ENCODE measurements at regions not wholly inside any gene's neighbourhood (a gene's known extent, or its start where the extent isn't known, plus 50 kb on each side); places are given as distances from the start of the nearest gene placed in this dataset.

DNA sequence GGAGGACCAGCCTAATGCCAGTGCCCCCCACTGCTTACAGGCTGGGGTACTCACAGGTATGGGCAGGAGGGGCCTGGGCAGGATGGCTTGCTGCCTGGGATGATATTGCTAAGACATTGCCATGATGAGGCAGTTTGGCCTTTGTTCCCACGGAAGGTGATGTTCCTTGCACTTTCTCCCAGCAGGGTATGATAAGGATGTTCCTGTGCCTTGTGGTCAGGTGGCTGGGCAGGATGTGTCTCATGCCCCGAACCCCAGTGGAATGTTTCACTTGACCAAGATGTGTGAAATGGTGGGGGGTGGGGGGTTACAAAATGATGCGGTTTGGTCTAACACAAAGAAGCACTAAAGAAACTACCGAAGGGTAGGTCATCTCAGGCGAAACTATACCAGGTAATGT is 337.8 kb upstream of the ZFHX3 start:
- DNase-seq, result no peak

DNA sequence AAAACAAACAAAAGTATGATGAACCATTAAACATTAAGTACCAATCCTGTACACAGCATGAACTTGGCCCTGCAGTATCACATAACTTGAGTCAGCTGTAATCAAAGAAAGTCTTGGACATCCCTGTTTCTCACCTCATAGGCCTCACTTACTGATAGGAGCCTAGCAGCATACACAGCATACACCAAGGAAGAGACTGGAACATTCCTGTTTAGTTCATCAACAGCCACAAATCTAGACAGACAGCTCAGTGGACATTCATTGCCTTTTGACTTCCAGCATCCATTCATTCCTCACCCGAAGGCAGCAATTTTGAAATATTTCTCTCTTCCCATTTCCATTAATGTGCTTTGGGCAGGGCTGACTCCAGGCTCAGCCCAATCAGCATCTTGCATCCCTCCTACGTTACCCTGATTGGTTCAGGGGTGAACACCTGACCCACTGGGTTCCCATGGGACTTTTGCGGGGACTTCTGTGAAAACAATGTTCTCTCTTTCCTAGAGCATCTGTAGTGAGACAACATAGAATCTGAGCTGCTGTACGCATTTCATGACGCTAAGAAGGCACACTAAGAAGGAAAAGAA is 336.7 kb upstream of the ZFHX3 start:
- no peak for DNase-seq

DNA sequence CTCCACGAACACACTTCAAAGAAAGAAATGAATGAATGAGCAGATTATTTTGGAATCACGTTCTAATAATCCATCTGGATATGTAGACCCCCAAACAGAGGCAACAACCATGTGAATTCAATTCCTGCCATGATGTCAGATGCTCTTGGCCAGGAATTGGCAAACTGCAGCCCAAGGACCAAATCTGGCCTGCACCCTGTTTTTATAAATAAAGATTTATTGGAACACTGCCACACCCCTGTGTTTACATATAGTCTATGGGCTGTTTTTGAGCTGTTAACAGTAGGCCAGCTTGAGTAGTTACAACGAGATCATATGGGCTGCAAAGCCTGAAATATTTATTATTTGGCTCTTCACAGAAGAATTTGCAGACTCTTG is 336.0 kb upstream of the ZFHX3 start:
- DNase-seq, result no peak

DNA sequence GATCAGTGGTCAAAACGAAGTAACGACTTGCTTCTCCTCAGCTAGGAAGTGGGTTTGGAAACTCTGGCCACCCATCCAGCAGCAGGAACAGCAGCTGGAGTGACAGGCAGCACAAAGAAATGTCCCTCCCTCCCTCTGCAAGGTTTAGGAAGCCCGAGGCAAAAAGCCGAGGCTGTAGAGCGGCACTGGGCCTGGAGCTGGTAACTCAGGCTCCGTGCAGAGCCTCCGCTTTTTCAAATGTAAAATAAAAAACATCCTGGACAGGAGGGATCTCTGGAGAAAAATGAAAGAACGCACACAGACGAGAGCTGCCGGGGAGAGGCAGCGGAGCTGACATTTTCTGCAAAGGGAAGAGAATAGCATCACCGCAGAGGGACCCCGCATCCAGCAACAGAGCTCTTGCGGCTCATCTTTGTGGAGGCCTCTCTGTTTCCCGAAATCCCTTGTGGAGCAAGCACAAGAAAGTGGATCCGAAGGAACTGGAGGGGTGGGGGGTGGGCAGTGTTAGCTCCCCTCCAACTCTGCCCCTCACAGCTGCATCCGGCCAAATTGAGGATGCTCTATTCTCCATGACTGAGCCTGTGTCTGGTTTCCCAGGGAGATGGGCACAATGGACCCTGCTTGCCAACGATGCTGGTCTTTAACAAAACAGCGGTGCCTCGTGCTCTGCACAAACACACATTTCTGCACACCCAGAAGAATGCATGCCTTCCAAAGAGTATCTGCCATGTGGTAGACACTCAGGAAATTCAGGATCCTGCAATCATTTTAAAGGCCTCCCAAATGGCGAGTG is 335.5 kb upstream of the ZFHX3 start:
- no peak for DNase-seq

DNA sequence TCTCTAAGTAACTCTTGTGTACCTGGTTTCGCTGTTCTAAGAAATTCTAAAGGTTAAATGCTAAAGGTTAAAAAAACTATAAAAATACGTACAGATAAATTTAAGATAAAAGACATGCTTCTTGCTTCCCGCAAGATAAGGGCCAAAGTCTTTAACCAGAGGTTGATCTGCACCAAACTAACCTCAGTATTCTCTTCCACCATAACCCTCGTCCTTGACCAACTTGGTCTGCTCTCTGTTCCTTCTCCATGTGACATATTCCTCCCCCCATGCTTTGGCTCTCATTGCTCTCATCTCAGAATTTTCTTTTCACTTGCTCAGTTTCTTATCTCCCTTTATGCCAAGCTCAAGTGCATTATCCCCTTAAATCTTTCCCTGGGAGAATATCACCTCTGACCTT is 330.5 kb upstream of the ZFHX3 start:
- DNase-seq, result no peak

DNA sequence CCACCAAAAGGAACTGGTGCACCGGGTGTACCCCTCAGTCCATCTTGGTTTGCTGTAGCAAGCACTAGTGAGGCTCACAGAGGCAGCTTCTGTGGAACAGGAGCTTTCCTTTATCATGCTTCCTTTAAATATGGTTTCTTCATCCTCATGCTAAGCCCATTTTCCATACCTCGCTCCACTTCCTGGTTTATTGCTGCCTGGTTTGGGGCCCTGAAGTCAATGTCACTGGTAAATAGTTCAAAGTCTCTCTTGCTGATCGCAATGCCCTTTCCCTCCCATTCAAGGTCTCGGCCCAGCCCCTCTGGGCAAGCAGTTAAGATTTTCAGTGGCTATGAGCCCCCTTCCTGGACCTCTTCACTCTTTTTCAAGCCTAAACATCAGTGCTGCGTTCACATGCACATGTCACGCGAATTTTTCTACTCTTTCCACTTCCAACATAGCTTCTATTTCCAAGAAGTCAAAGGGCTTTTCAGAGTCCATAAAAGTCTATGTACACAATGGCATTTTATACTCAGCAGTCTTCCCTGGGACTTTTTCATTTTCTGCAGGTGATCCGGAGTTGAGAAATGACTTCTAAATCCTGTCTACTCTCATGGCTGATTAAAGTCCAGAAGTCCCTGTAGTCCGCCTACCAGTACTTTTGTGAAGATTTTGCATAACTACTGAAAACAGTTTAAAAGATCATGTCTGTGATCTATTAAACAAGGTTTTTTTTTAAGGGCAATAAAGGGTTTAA is 323.8 kb upstream of the ZFHX3 start:
- no peak for DNase-seq

DNA sequence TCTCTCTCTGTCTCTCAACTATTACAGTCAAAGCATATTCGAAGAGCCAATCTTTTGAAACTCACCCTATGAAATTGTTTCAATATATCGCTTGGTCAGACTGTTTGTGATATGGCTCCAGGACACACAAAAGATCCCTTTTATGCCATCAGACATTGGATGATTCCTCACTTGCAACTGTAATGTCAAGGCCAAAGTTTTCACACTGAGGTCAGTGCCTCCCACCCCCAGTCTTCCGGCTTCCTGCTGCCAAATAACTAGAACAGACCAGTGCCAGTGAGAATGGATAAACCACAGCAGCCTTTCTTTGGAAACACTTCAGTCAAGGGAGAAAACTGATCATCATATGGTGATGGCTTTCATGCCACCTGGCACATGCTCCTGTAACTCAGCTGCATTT is 321.9 kb upstream of the ZFHX3 start:
- no peak for DNase-seq

DNA sequence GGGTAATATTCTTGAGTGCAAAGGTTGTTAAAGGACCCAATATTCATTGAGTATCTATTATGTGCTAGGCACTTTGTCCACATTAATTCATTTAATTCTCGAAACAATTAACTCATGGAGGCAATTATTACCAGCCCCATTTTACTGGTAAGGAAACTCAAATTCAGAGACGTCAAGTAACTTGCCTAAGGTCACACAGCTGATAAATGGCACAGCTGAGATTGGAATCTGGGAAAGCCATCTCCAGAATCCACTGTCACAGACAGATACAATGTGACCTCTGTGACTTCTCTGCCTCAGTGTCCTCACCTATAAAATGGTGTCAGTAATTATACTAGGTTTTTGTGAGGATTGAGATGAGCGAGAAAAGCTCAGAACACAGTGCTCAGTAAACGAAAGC is 320.8 kb upstream of the ZFHX3 start:
- DNase-seq, result no peak

DNA sequence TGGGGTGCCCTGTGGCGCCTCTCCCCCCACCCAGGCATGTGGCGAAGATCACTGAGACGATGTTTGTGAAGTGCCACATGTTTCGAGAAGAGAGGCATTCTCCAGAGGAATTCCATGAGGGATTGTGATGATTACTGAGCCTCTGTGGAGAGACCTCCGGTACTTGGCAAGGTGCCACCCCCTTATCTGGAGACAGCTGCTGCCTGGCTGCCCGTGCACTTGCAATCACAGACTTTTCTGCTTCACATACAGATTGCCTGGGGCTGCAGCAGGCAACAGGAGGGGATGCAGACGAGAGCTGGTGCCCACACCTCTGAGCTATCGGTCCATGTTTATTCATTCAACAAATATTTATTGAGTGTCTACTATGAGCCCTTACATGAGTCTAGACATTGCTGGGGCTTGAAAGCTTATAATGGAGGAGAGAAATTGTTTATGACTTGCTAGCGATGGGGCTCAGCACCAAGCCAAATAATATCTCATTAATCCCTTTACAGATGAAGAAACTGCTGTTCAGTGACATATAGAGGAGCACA is 317.2 kb upstream of the ZFHX3 start:
- no peak for DNase-seq

DNA sequence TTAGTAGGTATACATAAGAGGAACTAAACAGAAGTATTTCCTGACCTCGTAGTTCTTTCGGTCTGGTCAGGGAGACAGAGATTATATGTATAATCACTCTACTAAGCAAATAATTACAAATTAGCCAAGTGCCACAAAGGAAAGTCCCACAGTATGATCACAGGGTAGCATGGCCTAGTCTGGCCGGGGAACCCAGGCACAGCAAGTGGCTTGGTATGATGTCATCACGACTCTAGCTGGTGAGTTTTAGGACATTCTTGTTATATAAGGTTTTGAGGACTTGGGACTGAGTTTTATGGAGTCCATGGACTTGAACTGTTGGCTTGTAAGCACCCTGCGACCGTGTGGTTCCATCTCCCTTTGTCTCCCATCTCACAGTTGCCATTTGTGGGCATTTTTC is 316.5 kb upstream of the ZFHX3 start:
- DNase-seq, result no peak

DNA sequence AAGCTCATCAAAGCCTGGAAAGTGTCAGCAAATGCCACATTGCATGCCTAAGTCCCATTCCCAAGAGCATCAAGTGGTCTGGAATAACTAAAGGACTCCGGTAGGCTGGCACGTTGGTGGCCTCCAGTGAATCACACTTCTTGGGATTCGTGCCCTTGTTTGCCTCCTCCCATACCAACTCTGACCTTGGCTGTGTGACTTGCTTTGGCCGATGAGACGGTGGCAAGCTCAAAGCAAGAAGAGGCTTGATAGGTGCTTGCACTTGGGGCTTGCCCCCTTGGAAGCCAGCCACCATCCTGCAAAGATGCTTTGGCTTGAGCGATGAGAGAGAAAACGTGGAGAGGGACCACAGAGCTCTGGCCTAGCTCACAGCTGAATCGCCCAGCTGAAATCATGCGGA is 313.1 kb upstream of the ZFHX3 start:
- DNase-seq, result no peak

DNA sequence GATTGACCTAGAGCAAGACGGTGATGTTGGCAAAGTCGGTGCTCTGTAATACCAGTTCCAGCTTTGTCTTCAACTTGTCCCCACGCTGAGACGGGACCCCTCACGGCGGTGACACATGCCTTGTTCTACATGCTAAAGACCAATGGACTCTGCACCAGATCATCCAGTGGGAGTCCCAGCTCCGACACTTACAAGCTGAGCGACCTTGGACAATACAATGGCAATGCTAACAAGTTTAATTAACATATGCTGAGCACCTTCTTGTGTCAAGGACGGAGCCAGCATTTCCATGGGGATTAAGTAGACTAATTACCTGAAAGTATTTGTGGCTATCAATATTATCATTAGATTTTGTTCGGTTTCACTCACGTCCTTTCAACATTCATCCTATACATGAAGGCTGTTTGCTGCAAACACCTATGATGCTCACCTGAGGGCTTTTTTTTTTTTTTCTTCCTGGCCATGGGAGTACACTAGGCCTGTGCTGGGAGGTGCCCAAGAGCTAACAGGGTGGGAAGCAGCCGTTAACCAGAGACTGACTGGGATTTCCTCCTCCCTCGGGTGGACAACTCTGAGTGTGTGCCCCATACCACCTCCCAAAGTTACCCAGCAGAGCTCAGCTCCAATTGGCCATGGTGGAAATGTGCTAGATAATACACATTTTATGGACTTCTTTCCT is 308.6 kb upstream of the ZFHX3 start:
- no peak for DNase-seq

DNA sequence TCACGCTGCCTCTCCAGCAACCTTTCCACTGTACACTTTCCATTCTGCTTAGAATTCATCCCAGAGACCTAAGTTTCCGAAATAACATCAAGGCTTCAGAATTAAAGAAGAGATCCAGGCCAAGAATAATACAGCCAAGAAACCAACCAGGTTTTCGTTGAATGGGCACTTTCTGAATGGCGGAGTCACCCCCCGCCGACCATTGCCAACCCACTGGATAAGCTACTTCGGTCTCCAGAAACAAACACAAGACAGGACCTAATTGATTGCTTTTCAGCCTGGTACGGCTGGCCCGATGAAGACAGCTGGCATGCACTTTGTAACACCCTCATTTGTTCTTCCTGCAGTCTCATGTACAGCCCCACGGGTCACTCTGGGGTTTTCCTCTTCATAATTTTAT is 308.1 kb upstream of the ZFHX3 start:
- DNase-seq, result no peak

DNA sequence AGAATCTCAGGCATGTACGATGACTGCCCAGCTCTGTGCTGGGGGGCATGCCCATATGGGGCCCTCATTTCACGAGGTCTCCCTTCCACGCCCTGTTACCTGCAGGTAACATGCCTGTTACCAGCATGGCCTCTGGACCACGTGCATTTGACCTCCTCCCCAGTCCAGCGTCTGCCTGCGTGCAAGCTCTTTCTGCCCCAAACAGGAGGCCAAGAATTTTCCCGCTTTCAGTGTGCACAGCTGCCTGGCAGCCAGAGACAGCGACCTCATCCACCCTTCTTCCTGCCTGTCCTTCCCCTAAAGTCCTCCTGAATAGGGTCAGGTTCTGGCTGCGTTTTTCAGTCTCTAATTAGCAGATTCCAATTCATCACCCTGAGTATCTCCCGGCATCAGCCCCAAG is 306.5 kb upstream of the ZFHX3 start:
- DNase-seq, result no peak

DNA sequence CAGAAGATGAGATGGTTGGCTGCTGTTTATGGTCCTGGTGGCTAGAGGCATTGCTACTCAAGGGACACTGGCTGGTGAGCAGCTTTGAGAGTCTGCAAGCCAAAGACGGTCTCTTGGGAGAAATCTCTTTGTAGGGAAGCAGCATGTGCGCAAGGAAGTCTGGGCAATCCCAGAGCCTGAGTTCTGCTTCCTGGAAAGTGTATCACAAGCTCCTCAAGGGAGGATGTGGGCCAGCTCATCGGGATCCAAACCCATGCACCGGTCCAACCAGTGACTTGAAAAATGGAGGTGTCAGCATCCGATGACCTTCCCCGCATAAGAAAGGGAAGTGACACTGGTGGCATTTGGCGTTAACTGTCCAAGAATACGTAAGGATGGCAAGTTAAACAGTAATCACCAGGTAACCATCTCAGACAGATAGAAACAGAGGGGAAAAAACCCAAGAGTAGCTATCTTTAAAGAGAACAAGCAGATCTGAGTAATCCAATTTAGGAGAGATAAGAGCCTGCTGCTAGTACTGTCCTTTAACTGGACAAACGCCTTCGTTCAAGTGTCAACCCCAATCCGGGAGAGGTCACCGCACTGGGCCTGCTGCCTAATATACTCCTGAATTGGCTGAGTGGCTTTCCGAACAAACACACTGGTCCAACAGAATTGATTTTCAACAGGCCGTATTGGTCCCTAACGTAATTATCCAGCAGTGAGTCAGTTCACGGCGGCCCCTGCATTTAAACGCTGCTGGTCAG is 303.0 kb upstream of the ZFHX3 start:
- no peak for DNase-seq

DNA sequence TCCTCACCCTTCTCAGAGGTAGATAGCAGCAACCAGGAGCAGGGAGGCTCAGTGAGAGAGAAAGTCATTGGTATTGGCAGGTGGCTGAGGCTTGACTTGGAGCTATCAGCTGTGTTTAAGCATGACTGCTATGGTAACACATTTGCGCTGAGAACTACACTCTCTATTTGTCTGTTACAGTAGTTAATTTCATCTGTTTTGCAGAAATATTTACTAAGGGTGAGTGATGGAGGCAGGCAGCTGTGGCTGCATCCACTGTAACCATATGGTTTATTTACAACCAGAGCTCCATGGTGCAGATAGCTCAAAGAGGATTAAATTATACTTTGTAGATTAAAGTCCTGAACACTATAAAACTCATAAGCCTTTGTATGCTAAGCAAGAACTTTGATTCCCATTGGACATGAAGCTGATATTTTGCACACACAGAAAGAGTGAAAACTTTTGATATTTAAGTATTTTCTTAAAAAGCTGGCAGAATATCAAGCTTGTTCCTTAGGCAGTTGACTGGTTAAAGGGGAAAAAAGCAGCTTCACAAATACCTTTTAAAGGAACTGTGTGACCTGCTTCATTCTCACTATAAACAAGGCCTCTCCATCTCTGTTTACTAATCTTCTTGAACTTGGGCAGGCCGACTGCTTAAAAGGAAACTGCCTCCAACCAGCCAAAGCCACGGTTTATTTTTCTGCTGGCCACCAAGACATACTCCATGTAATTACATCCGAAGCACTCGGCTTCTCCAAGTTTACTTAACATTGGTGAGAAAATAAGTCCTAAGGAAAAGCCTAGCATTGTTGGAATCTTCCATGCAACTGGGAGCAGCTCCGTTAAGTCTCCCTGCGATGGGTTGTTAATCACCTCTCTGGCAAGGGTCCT is 299.8 kb upstream of the ZFHX3 start:
- no peak for DNase-seq

DNA sequence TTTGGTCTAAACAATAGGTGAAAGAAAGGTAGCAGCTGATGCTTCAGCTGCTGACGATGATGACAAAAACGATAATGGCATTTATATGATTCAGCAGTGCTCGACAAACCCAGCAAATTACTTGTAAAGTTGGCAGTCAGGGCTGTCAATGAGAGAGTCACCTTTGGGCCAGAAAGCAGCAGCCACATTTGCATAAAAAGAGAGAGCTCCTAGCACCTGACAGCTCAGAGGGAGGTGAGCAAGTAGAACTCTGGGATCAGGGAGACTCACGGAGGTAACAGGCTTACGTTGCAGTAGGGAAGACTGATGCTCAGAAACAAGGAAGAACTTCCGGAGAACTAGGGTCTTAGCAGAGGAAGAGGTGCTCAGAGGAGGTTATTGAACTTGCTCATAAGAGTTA is 291.9 kb upstream of the ZFHX3 start:
- no peak for DNase-seq

DNA sequence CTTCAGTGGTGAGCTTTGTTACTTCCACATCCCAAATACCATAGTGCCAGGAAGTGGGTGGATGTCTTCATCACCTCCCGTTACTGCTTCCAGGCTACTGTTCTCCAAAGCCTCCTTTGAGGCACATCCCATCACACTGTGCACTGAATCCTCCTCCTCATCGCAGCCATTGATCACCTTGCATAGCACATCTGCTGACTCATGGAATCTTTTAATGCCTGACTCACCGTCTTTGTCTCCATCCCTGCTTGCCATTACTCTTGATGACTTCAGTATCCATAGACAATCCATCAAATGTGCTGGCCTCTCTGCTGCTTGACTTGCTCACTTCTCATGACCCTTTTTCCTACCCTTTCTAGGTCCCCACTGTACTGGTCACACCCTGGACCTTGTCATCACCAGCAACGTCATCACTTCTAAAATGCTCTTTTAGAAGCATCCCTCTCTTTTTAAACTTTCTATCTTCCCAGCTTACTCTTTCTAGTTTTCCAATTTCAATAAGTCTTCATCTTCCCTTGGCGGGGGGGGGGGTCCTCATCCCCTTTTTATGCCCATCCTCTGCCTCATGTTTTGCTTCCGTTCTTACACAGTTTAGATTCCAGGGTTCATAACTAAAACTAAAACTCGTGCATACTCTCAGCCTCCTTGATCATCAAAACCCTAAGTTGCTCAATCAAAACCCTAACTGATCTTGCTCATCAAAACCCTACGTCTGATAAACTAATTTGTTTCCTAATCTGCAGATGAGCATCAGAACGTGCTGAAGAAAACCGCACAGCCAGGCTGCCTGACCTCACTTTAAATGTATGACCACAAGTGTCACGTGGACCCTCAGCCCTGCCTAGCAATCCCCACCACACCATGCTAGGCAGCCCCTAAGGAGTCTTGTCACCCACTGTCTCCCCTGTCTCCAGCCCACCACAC is 289.7 kb upstream of the ZFHX3 start:
- no peak for DNase-seq

DNA sequence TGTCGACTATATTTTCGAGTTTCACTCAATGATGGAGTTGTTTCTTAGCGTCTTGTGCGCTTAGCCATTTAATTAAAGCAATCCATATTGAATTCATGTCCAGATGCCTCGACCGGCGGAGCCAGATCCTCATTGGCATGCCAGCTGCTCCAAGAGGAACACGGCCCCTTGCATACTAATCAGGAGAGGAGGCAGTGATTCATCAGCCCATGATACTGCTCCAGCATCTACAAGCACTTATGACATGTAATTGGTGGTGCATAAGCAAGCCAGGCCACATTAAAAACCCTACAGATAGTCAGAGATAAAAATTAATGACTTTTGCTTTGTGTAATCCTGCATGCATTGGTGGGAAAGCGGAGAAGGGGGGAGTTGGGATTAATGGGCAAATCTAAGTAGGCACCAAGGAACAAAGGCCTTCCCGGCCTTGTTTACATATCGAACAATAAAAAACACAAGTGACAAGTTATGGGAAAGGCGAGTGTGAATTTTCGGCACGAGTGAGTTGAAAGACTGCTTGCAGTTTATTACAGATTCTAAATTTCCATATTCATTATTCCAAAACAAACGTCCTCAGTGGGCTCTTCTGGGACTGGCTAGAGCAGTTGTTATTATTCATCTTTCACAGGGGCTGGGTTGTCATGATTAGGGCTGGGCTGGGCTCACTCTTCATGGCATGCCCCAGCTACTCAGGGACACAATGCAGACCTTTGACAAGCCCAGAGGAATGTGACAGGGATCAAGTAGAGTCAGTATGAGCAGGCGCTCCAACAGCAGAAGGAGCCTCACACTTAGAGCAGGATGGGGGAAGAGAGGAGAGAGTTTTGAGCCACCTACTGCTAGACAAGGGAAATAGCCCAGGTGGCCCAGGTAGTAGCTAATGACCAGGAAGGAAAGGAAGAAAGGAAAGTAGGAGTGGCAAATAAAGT is 281.7 kb upstream of the ZFHX3 start:
- DNase-seq, result no peak
